HCT116 (cell line): ENCODE measurements at regions not wholly inside any gene's neighbourhood (a gene's known extent, or its start where the extent isn't known, plus 50 kb on each side); places are given as distances from the start of the nearest gene placed in this dataset.

ENCODE experiments used
- ATAC-seq: fragments of 200-7000 bp; cut with Tn5 transposase; 2 replicates; pipeline ENCODE4 v1.9.1; 2020; ENCODE audit warnings: mild to moderate bottlenecking, moderate library complexity
- BruUV-seq: library from RNA; stranded (reverse); fragments of 400-500 nt; replicated peaks from 2 replicates; lab custom pipeline; 2021; lab: Mats Ljungman, UMichigan
- CTCF ChIA-PET: fragments of 300-600 bp; sonication (Branson Sonifier 250); formaldehyde crosslinking; loops from one replicate; lab custom pipeline; 2021; ENCODE audit warnings: antibody characterized with exemption; lab: Charles Lee
- POLR2A ChIA-PET: fragments of 300-600, 350-600 bp; sonication (Branson Sonifier 250); formaldehyde crosslinking; loops from one replicate; lab custom pipeline; 2021; ENCODE audit warnings: antibody characterized with exemption; lab: Charles Lee
- RAD21 ChIA-PET, 2 experiments: fragments of 300-600 bp; sonication (Branson Sonifier 250); formaldehyde crosslinking; loops; one replicate each; lab custom pipeline; 2023; ENCODE audit warnings: low total read pairs in 2 of 2; ENCODE audit not compliant: uncharacterized antibody in 2 of 2, unreplicated experiment in 2 of 2, low non-redundant PET in 1 of 2; lab: Charles Lee
- DNase-seq: peaks from one replicate; pipeline ENCODE4 v3.0.0-alpha.2; 2010; ENCODE audit warnings: low read depth, low spot score
- H2AFZ ChIP-seq: fragments of 200-600 bp; shearing (Covaris generic), sonication (generic); 2 replicates; pipeline ENCODE4 v1.6.1; 2017; ENCODE audit warnings: low read depth, mixed run types, mixed read lengths, antibody characterized with exemption, low read length; ENCODE audit not compliant: poor library complexity, severe bottlenecking
- H3K27ac ChIP-seq: 2 replicates; pipeline ENCODE4 v1.5.1; 2012; ENCODE audit warnings: low read depth, low read length
- H3K27me3 ChIP-seq: fragments of 200-600 bp; sonication (generic); 2 replicates; pipeline ENCODE4 v1.6.1; 2016; ENCODE audit warnings: mixed run types, low read length, mixed read lengths; ENCODE audit not compliant: insufficient read depth
- H3K36me3 ChIP-seq, 2 experiments: fragments of 200-500 bp in 1 of 2; fragments of 200-600 bp in 1 of 2; sonication (Bioruptor generic) in 1 of 2; sonication (generic) in 1 of 2; 2 replicates each; pipeline versions ENCODE4 v1.5.1 to v1.6.1; 2014 to 2016; ENCODE audit warnings: low read length in 2 of 2, inconsistent platforms in 1 of 2, mixed read lengths in 1 of 2, mixed run types in 1 of 2; ENCODE audit not compliant: insufficient read depth in 2 of 2, control insufficient read depth in 1 of 2
- H3K4me1 ChIP-seq, 2 experiments: fragments of 200-600 bp in 1 of 2; sonication (generic) in 1 of 2; 2 replicates each; pipeline versions ENCODE4 v1.5.1 to v1.6.1; 2012 to 2017; ENCODE audit warnings: low read length in 2 of 2, inconsistent platforms in 1 of 2, mild to moderate bottlenecking in 1 of 2, mixed read lengths in 1 of 2, mixed run types in 1 of 2, moderate library complexity in 1 of 2; ENCODE audit not compliant: insufficient read depth in 2 of 2, control insufficient read depth in 1 of 2
- H3K4me2 ChIP-seq: fragments of 200-600 bp; sonication (generic); 2 replicates; pipeline ENCODE4 v1.6.1; 2017; ENCODE audit warnings: mixed run types, low read length, mixed read lengths
- H3K4me3 ChIP-seq, 2 experiments: fragments of 200-600 bp in 1 of 2; sonication (generic) in 1 of 2; replicated peaks in 1 of 2; 2 replicates each; pipeline ENCODE4 v1.5.1; 2011 to 2016; ENCODE audit warnings: low read length in 2 of 2, control low read depth in 1 of 2, low read depth in 1 of 2, mild to moderate bottlenecking in 1 of 2, mixed read lengths in 1 of 2, mixed run types in 1 of 2
- H3K79me2 ChIP-seq: fragments of 200-600 bp; sonication (generic); 2 replicates; pipeline ENCODE4 v1.6.1; 2017; ENCODE audit warnings: mild to moderate bottlenecking, mixed run types, low read length, moderate library complexity, mixed read lengths; ENCODE audit not compliant: insufficient read depth
- H3K9ac ChIP-seq: fragments of 200-600 bp; sonication (generic); 2 replicates; pipeline ENCODE4 v1.6.1; 2016; ENCODE audit warnings: low read length, mixed read lengths
- H3K9me2 ChIP-seq: fragments of 200-600 bp; sonication (generic), shearing (Covaris generic); 2 replicates; pipeline ENCODE4 v1.6.1; 2017; ENCODE audit warnings: mixed run types, mild to moderate bottlenecking, moderate library complexity; ENCODE audit not compliant: insufficient read depth
- H3K9me3 ChIP-seq, 2 experiments: fragments of 200-500 bp in 1 of 2; fragments of 200-600 bp in 1 of 2; sonication (Bioruptor generic) in 1 of 2; sonication (generic) in 1 of 2; 2 replicates each; pipeline ENCODE4 v1.6.1; 2014 to 2017; ENCODE audit warnings: low read length in 2 of 2, mixed read lengths in 2 of 2, inconsistent platforms in 1 of 2, low read depth in 1 of 2, mild to moderate bottlenecking in 1 of 2, mixed run types in 1 of 2, moderate library complexity in 1 of 2; ENCODE audit not compliant: control insufficient read depth in 1 of 2, insufficient read depth in 1 of 2
- H4K20me1 ChIP-seq: fragments of 200-600 bp; sonication (generic), shearing (Covaris generic); 2 replicates; pipeline ENCODE4 v1.6.1; 2017; ENCODE audit warnings: mixed run types, mild to moderate bottlenecking, moderate library complexity; ENCODE audit not compliant: insufficient read depth
- CBX3 ChIP-seq: IDR thresholded peaks from 2 replicates; pipeline ENCODE4 v1.6.1; 2012; ENCODE audit warnings: low read depth
- CEBPB ChIP-seq: IDR thresholded peaks from 2 replicates; pipeline ENCODE4 v1.6.1; 2012; ENCODE audit warnings: low read depth
- EZH2 ChIP-seq: fragments of 200-600 bp; sonication (generic); IDR thresholded peaks from 2 replicates; pipeline ENCODE4 v1.6.1; 2017; ENCODE audit warnings: antibody characterized with exemption, mixed run types
- JUND ChIP-seq: IDR thresholded peaks from 2 replicates; pipeline ENCODE4 v1.6.1; 2012
- POLR2A ChIP-seq: IDR thresholded peaks from 2 replicates; pipeline ENCODE4 v1.7.0; 2011; ENCODE audit warnings: borderline replicate concordance; ENCODE audit not compliant: insufficient read depth, insufficient read length; ENCODE audit errors: extremely low read depth
- POLR2AphosphoS5 ChIP-seq: IDR thresholded peaks from 2 replicates; pipeline ENCODE4 v1.6.1; 2011; ENCODE audit warnings: mild to moderate bottlenecking, low read depth, low read length, moderate library complexity
- RAD21 ChIP-seq: IDR thresholded peaks from 2 replicates; pipeline ENCODE4 v1.6.1; 2012; ENCODE audit warnings: low read depth, mild to moderate bottlenecking
- SIN3A ChIP-seq: IDR thresholded peaks from 2 replicates; pipeline ENCODE4 v1.6.1; 2012; ENCODE audit warnings: low read depth
- SP1 ChIP-seq: IDR thresholded peaks from 2 replicates; pipeline ENCODE4 v1.6.1; 2012; ENCODE audit warnings: low read depth
- SRF ChIP-seq: IDR thresholded peaks from 2 replicates; pipeline ENCODE4 v1.6.1; 2012; ENCODE audit warnings: low read depth
- YY1 ChIP-seq: IDR thresholded peaks from 2 replicates; pipeline ENCODE4 v1.6.1; 2011; ENCODE audit warnings: low read length, low read depth, moderate library complexity, mild to moderate bottlenecking; ENCODE audit not compliant: insufficient replicate concordance; ENCODE audit errors: extremely low read depth
- ZFX ChIP-seq: fragments of 450-650 bp; IDR thresholded peaks from 2 replicates; pipeline ENCODE4 v1.6.1; 2017
- ZNF274 ChIP-seq: fragments of 200-500 bp; sonication (Bioruptor generic); IDR thresholded peaks from 2 replicates; pipeline ENCODE4 v1.6.1; 2014; ENCODE audit warnings: mild to moderate bottlenecking, low read depth, low read length, inconsistent platforms
- intact Hi-C: fragments of 100-400 bp; cut with micrococcal nuclease; formaldehyde crosslinking; loops from 2 replicates; pipeline ENCODE4 v1.10.0; 2022
- TF ChIP-seq, protein P1 (sequence below): IDR thresholded peaks from 2 replicates; pipeline ENCODE4 v1.6.1; 2012; ENCODE audit warnings: low read depth
- TF ChIP-seq, protein P2 (sequence below), 3 experiments: fragments of 200-600 bp in 1 of 3; sonication (generic) in 1 of 3; IDR thresholded peaks in 2 of 3; conservative IDR thresholded peaks in 1 of 3; 2 replicates each; pipeline ENCODE4 v1.5.1; 2012 to 2017; ENCODE audit warnings: low read depth in 2 of 3, low read length in 2 of 3, antibody characterized with exemption in 1 of 3, borderline replicate concordance in 1 of 3, control low read depth in 1 of 3, mild to moderate bottlenecking in 1 of 3, mixed read lengths in 1 of 3, mixed run types in 1 of 3, moderate library complexity in 1 of 3; ENCODE audit not compliant: insufficient read depth in 1 of 3
- TF ChIP-seq, protein P3 (sequence below): IDR thresholded peaks from 2 replicates; pipeline ENCODE4 v1.6.1; 2012
- TF ChIP-seq, protein P4 (sequence below): IDR thresholded peaks from 2 replicates; pipeline ENCODE4 v1.6.1; 2011; ENCODE audit warnings: mild to moderate bottlenecking, low read length, moderate library complexity; ENCODE audit not compliant: insufficient replicate concordance; ENCODE audit errors: extremely low read depth

DNA sequence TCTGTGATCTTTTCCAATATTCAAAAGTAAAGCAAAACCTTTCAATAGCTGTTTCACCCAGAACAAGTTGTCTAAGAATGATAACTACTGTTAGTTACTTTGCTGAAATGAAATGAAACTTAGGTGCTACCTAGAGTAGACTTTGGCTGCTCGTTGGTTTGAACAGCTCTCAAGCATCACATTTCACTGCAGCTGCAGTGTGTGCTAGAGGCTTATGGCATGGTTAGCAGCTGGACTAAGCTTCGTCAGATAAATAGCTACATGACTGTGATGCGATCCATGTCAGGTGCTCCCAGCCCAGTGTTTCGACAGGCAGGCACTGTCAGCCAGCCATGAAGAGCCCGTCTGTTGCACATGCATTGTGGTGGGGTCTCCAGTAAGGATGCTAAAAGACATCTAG lies 201.1 kb downstream of the TFAP2B start:
- ATAC-seq, result no peak
- Histone ChIP-seq H4K20me1 (no peaks in the 10 kb centered on the region), H3K9me2 (no peaks in the 10 kb centered on the region), H3K36me3 (no peaks in the 10 kb centered on the region), H3K27me3 (no peaks in the 10 kb centered on the region), H3K79me2 (no peaks in the 10 kb centered on the region), H3K4me2 (no peak overlapping the region), H3K9me3 (peaks cover 4 to 30% of the 10 kb centered on the region in 2 experiments; a peak in 2 of 4 replicates), H3K9ac (no peak overlapping the region), H3K4me3 (no peak overlapping the region)
- DNase-seq, result no peak
- RAD21 ChIA-PET, result no interaction called here
- POLR2A ChIA-PET, result no interaction called here
- CTCF ChIA-PET, result no interaction called here
- BruUV-seq, result no TSS peak
- TF ChIP-seq SIN3A (no peak), POLR2A (no peak), ZNF274 (no peak), YY1 (no peak), CBX3 (no peak), RAD21 (no peak), JUND (no peak), SP1 (no peak), CEBPB (no peak), SRF (no peak), POLR2AphosphoS5 (no peak), ZFX (no peak), EZH2 (no peak)
- TF ChIP-seq, protein P1, sequence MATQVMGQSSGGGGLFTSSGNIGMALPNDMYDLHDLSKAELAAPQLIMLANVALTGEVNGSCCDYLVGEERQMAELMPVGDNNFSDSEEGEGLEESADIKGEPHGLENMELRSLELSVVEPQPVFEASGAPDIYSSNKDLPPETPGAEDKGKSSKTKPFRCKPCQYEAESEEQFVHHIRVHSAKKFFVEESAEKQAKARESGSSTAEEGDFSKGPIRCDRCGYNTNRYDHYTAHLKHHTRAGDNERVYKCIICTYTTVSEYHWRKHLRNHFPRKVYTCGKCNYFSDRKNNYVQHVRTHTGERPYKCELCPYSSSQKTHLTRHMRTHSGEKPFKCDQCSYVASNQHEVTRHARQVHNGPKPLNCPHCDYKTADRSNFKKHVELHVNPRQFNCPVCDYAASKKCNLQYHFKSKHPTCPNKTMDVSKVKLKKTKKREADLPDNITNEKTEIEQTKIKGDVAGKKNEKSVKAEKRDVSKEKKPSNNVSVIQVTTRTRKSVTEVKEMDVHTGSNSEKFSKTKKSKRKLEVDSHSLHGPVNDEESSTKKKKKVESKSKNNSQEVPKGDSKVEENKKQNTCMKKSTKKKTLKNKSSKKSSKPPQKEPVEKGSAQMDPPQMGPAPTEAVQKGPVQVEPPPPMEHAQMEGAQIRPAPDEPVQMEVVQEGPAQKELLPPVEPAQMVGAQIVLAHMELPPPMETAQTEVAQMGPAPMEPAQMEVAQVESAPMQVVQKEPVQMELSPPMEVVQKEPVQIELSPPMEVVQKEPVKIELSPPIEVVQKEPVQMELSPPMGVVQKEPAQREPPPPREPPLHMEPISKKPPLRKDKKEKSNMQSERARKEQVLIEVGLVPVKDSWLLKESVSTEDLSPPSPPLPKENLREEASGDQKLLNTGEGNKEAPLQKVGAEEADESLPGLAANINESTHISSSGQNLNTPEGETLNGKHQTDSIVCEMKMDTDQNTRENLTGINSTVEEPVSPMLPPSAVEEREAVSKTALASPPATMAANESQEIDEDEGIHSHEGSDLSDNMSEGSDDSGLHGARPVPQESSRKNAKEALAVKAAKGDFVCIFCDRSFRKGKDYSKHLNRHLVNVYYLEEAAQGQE, result no peak
- TF ChIP-seq, protein P2, sequence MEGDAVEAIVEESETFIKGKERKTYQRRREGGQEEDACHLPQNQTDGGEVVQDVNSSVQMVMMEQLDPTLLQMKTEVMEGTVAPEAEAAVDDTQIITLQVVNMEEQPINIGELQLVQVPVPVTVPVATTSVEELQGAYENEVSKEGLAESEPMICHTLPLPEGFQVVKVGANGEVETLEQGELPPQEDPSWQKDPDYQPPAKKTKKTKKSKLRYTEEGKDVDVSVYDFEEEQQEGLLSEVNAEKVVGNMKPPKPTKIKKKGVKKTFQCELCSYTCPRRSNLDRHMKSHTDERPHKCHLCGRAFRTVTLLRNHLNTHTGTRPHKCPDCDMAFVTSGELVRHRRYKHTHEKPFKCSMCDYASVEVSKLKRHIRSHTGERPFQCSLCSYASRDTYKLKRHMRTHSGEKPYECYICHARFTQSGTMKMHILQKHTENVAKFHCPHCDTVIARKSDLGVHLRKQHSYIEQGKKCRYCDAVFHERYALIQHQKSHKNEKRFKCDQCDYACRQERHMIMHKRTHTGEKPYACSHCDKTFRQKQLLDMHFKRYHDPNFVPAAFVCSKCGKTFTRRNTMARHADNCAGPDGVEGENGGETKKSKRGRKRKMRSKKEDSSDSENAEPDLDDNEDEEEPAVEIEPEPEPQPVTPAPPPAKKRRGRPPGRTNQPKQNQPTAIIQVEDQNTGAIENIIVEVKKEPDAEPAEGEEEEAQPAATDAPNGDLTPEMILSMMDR (IDR thresholded peaks at IDR 0.05 in 2 of 3, conservative IDR thresholded peaks at IDR 0.05 in 1 of 3; ENCODE audit: borderline replicate concordance in 1 of 3, insufficient read depth in 1 of 3, low read depth in 2 of 3, low read length in 2 of 3), result no peak
- TF ChIP-seq, protein P3, sequence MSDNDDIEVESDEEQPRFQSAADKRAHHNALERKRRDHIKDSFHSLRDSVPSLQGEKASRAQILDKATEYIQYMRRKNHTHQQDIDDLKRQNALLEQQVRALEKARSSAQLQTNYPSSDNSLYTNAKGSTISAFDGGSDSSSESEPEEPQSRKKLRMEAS, result no peak
- TF ChIP-seq, protein P4, sequence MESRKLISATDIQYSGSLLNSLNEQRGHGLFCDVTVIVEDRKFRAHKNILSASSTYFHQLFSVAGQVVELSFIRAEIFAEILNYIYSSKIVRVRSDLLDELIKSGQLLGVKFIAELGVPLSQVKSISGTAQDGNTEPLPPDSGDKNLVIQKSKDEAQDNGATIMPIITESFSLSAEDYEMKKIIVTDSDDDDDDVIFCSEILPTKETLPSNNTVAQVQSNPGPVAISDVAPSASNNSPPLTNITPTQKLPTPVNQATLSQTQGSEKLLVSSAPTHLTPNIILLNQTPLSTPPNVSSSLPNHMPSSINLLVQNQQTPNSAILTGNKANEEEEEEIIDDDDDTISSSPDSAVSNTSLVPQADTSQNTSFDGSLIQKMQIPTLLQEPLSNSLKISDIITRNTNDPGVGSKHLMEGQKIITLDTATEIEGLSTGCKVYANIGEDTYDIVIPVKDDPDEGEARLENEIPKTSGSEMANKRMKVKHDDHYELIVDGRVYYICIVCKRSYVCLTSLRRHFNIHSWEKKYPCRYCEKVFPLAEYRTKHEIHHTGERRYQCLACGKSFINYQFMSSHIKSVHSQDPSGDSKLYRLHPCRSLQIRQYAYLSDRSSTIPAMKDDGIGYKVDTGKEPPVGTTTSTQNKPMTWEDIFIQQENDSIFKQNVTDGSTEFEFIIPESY, result no peak
- TF ChIP-seq, all 23 proteins: peak for 0
- H2AFZ ChIP-seq, result no peak overlapping the region
- no peaks in the 10 kb centered on the region for H3K4me1 ChIP-seq
- no peak overlapping the region for H3K27ac ChIP-seq
- intact Hi-C loops, result no loop called here
